ENCODE measurements at regions not wholly inside any gene's neighbourhood (a gene's known extent, or its start where the extent isn't known, plus 50 kb on each side); places are given as distances from the start of the nearest gene placed in this dataset.

GRCh38 chr10:130875116-130875515 is 436.4 kb downstream of the TCERG1L start:
- TF ChIP-seq CTCF (conservative IDR thresholded peaks at IDR 0.05; ENCODE audit: low read depth, low read length) (no peak), EZH2 (IDR thresholded peaks at IDR 0.05; ENCODE audit: borderline replicate concordance, low read depth, low read length, poor library complexity, severe bottlenecking) (no peak)
- no TSS peak for BruUV-seq (replicated peaks)
- Histone ChIP-seq H3K36me3 (ENCODE audit: insufficient read depth, low read length, poor library complexity, severe bottlenecking) (no peaks in the 10 kb centered on the region), H3K9me3 (ENCODE audit: low read depth, low read length, poor library complexity, severe bottlenecking) (no peaks in the 10 kb centered on the region), H3K27me3 (replicated peaks; ENCODE audit: insufficient read depth, low read depth, low read length, poor library complexity) (no peaks in the 10 kb centered on the region), H3K4me3 (ENCODE audit: low read depth, low read length, poor library complexity, severe bottlenecking) (no peak overlapping the region), H3K4me1 (ENCODE audit: insufficient read depth, low read length, poor library complexity, severe bottlenecking) (no peaks in the 10 kb centered on the region), H3K27ac (ENCODE audit: low read depth, low read length, poor library complexity, severe bottlenecking) (no peak overlapping the region)
- intact Hi-C loops (cut with micrococcal nuclease; ENCODE audit: unreplicated experiment), result no loop called here
- no peak for DNase-seq (ENCODE audit: low spot score)
- ChIA-PET POLR2A (ENCODE audit: low non-redundant PET) (no interaction called here), CTCF (no interaction called here)

GRCh38 chr10:130875897-130876472 is 435.5 kb downstream of the TCERG1L start:
- H3K27me3 ChIP-seq (replicated peaks; ENCODE audit: insufficient read depth, low read depth, low read length, poor library complexity), result no peaks in the 10 kb centered on the region

GRCh38 chr10:130877126-130877525 is 434.4 kb downstream of the TCERG1L start:
- H3K27ac ChIP-seq (ENCODE audit: low read depth, low read length, poor library complexity, severe bottlenecking), result no peak overlapping the region
- H3K4me3 ChIP-seq (ENCODE audit: low read depth, low read length, poor library complexity, severe bottlenecking), result no peak overlapping the region
- ChIA-PET POLR2A (ENCODE audit: low non-redundant PET) (no interaction called here), CTCF (no interaction called here)
- no peaks in the 10 kb centered on the region for H3K36me3 ChIP-seq (ENCODE audit: insufficient read depth, low read length, poor library complexity, severe bottlenecking)
- H3K9me3 ChIP-seq (ENCODE audit: low read depth, low read length, poor library complexity, severe bottlenecking), result no peaks in the 10 kb centered on the region
- H3K4me1 ChIP-seq (ENCODE audit: insufficient read depth, low read length, poor library complexity, severe bottlenecking), result no peaks in the 10 kb centered on the region
- H3K27me3 ChIP-seq (replicated peaks; ENCODE audit: insufficient read depth, low read depth, low read length, poor library complexity), result no peaks in the 10 kb centered on the region
- DNase-seq (ENCODE audit: low spot score), result peak; percentile 4
- no TSS peak for BruUV-seq (replicated peaks)
- TF ChIP-seq EZH2 (IDR thresholded peaks at IDR 0.05; ENCODE audit: borderline replicate concordance, low read depth, low read length, poor library complexity, severe bottlenecking), result no peak
- TF ChIP-seq CTCF (conservative IDR thresholded peaks at IDR 0.05; ENCODE audit: low read depth, low read length), result no peak
- intact Hi-C loops (cut with micrococcal nuclease; ENCODE audit: unreplicated experiment), result no loop called here

More at GRCh38 chr10:130875897-130876472, 435.5 kb downstream of the TCERG1L start:
- DNase-seq (ENCODE audit: low spot score), result no peak
- ChIA-PET POLR2A (ENCODE audit: low non-redundant PET) (no interaction called here), CTCF (no interaction called here)
- H3K4me3 ChIP-seq (ENCODE audit: low read depth, low read length, poor library complexity, severe bottlenecking), result no peak overlapping the region
- no peaks in the 10 kb centered on the region for H3K4me1 ChIP-seq (ENCODE audit: insufficient read depth, low read length, poor library complexity, severe bottlenecking)
- TF ChIP-seq EZH2 (IDR thresholded peaks at IDR 0.05; ENCODE audit: borderline replicate concordance, low read depth, low read length, poor library complexity, severe bottlenecking) (no peak), CTCF (conservative IDR thresholded peaks at IDR 0.05; ENCODE audit: low read depth, low read length) (no peak)
- H3K9me3 ChIP-seq (ENCODE audit: low read depth, low read length, poor library complexity, severe bottlenecking), result no peaks in the 10 kb centered on the region
- no peak overlapping the region for H3K27ac ChIP-seq (ENCODE audit: low read depth, low read length, poor library complexity, severe bottlenecking)
- BruUV-seq (replicated peaks), result no TSS peak
- H3K36me3 ChIP-seq (ENCODE audit: insufficient read depth, low read length, poor library complexity, severe bottlenecking), result no peaks in the 10 kb centered on the region
- intact Hi-C loops (cut with micrococcal nuclease; ENCODE audit: unreplicated experiment), result no loop called here

All from A673 (cell line).